Suprapubic skin (tissue), 3 donors: ENCODE measurements at regions not wholly inside any gene's neighbourhood (a gene's known extent, or its start where the extent isn't known, plus 50 kb on each side); places are given as distances from the start of the nearest gene placed in this dataset.

Experiments used
- CTCF ChIP-seq, 2 donors: fragments of 200-600 bp in 1 of 2; fragments of 450-650 bp in 1 of 2; sonication (generic) in 1 of 2; IDR thresholded peaks; one replicate each; pipeline ENCODE4 v1.5.1; 2016 to 2019; ENCODE audit warnings: antibody characterized with exemption in 2 of 2, mild to moderate bottlenecking in 1 of 2, moderate library complexity in 1 of 2
- EP300 ChIP-seq: sonication (generic); formaldehyde crosslinking; IDR thresholded peaks from one replicate; pipeline ENCODE4 v1.6.1; 2017; ENCODE audit warnings: antibody characterized with exemption
- POLR2A ChIP-seq, 2 donors: fragments of 450-650 bp; IDR thresholded peaks; one replicate each; pipeline ENCODE4 v1.6.1; 2017; ENCODE audit warnings: antibody characterized with exemption in 2 of 2, mild to moderate bottlenecking in 2 of 2, moderate library complexity in 2 of 2

GRCh38 chr6:111985202-111985731 lies 68.6 kb upstream of the CCN6 start:
- TF ChIP-seq POLR2A (IDR thresholded peaks at IDR 0.05) (no peak), CTCF (IDR thresholded peaks at IDR 0.05) (no peak), EP300 (no peak)
